Medulla oblongata (tissue), 1 donor: ENCODE measurements at regions not wholly inside any gene's neighbourhood (a gene's known extent, or its start where the extent isn't known, plus 50 kb on each side); places are given as distances from the start of the nearest gene placed in this dataset.
"Not testable (repeated sequence)": the region's sequence is repeated elsewhere in the genome, so short reads cannot be mapped to it uniquely, and the experiment has no call there.

Source experiments
- DNase-seq: peaks from one replicate; pipeline ENCODE4 v3.0.0-alpha.2; 2015; ENCODE audit errors: extremely low spot score

- no peak for DNase-seq
These were observed 585.3 kb upstream of the ARID1B start for GRCh38 chr6:156191895-156192294.

DNA sequence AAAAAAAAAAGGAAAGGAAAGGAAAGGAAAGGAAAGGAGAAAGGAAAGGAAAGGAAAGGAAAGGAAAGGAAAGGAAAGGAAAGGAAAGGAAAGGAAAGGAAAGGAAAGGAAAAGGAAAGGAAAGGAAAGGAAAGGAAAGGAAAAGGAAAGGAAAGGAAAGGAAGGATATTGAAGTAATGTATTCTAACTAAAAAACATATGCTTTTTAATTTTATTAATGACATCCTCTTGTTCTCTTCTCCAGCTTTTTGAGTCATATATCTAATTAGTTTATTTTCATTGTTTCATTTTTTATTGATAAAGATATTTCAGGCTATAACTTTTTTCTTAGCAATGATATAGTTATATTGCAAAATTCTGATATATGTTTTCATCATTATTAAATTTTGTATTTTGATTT is 585.8 kb upstream of the ARID1B start:
- DNase-seq: not testable (repeated sequence)

DNA sequence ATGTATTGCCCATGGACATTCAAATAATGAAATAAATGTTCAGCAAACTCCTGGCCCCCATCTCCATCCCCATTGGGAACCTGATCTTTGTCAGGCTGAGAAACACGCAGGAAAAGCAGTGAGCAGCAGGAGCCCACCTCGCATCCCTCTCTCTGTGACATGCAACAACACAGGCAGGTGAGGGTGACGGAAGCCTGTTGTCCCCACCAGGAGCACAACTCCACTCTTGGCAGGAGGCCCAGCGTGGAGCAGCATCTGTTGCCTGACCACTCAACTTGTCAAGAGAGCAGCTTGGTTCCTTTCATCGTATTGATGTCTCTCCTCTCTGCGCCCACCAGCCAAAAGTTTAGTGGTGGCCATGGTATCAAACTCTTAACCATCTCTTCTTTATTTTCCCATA is 586.9 kb upstream of the ARID1B start:
- DNase-seq: no peak

- DNase-seq: no peak
These were observed 587.5 kb upstream of the ARID1B start for GRCh38 chr6:156189714-156190113.

- no peak for DNase-seq
These were observed 588.0 kb upstream of the ARID1B start for GRCh38 chr6:156189195-156189594.

GRCh38 chr6:156185113-156185512 is 592.1 kb upstream of the ARID1B start:
- DNase-seq: no peak

DNA sequence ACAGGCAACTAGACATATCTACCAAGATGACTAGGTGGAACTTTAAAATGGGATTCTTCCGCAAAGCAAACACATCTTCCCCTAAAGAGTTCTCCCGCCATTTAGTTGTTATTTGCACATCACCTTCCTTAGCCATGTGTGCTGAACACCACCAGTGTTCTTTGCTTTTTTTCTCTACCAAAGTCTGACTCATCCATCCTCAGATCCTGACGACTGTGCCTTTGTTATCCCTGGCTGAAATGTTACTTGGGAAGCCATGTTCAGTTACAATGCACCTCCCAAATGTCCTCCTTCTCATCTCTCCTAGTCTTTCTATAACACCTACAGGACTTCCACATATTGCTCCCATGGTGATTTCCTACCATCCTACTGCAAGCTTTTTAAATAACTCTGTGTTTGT is 593.5 kb upstream of the ARID1B start:
- DNase-seq: no peak

GRCh38 chr6:156182356-156182755 is 594.8 kb upstream of the ARID1B start:
- DNase-seq: no peak

GRCh38 chr6:156181506-156181905 is 595.7 kb upstream of the ARID1B start:
- DNase-seq: no peak

DNA sequence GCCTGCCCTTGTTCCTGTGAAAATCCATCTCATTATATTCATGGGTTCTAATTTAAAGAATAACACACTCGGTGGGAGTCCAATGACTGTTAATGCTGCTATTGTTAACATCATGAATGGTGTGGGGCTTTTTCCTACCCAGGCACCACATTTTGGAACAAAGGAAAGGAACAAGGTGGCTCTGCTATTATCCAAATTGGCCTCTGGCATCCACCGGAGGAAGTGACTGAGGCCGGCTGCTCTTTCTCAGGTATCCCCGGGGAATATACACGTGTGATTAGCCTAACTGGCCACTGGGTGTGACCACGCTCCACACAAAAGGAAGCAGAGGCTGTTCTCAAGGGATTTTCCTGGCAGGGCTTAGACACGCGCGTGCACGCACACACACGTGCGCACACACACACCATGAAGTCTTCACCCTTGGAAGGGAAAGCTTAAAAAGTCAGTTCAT is 601.2 kb upstream of the ARID1B start:
- no peak for DNase-seq

DNA sequence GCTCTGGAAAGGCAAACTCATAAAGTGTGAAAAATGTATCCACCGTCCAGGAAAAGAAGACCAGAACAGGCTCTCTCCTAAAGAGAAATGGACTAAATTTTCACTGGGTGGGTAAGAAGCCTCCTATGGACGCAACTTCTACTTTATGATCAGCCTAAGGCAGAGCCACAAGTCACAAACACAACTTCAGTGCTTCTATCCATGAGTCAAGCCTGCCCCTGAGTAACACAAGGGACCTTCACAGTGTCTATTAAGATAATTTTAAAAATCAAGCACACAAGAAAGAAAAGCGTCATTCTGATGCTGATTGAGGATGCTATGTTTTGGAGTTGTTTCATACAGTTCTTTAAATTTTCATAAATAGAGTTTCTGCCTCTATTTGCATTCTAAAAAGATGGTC is 601.7 kb upstream of the ARID1B start:
- no peak for DNase-seq

DNA sequence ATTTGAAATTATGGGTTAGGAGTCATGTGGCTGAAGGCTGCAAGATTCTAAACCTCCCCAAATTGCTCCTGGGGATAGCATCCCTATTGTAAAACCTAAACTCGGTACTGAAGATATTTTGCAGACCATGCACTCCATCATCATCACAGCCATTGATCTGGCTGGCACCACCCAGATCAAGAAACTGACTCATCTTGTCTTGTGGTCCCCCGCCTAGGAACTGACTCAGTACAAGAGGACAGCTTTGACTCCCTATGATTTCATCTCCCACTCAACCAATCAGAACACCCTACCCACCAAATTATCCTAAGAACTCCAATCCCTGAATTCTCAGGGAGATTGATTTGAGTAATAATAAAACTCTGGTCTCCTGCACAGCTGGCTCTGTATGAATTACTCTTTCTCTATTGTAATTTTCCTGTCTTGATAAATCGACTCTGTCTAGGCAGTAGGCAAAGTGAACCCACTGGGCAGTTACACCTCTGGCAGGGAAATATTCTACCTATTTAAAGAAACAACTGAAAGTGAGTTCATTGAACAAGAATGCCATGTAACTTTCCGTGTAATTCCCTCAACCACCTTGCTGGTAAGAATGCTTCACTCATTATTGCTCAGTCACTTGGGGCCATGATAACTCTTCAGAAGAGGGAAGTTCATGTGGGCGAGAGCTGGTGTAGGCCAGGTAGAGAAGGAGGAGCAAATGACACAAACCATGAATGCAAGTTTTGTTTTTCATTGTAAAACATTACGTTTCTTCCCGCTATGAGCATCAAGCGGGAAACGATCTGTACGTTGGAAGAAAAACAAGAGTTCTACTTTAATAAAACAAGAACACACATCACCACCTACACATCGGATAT is 602.9 kb upstream of the ARID1B start:
- DNase-seq: no peak

DNA sequence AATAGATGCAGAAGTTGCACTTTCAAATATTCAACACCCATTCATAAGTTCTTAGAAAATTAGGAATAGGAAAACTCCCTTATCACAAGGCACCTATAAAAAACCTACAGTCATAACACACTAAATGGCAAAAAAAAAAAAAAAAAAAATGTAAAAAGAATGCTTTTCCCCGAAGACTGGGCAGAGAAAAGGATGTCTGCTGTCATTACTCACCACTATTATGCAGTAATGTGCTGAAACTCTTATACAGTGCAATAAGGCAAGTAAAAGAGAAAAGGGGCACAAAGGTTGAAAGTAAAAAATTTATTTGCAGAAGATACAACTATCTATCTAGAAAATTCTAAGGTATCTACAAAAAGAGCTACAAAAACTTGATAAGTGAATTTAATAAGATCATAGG is 607.8 kb upstream of the ARID1B start:
- DNase-seq: no peak

DNA sequence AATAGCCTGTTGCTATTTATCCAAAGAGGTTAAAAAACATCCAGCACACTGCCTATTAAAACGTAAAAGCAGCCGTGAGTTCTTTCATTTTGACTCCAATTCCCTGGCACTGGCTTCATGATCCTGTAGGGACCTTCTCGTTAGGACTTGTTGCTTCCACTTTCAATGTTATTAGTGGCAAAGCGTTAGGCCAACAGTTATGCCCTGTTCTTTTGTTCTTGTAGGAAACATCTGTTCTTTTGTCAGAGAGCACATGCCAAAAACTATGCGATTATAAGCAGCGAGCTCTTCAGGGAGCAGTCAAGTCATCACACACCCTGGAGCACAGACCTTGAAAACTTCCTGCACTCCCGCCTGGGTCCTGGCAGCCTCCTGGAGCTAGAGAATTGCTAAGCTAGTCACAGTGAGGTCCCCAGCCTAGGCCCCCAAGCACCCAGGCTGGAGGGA is 609.5 kb upstream of the ARID1B start:
- no peak for DNase-seq

- no peak for DNase-seq
These were observed 610.1 kb upstream of the ARID1B start for GRCh38 chr6:156167016-156167624.

GRCh38 chr6:156166093-156166492 is 611.1 kb upstream of the ARID1B start:
- no peak for DNase-seq

DNA sequence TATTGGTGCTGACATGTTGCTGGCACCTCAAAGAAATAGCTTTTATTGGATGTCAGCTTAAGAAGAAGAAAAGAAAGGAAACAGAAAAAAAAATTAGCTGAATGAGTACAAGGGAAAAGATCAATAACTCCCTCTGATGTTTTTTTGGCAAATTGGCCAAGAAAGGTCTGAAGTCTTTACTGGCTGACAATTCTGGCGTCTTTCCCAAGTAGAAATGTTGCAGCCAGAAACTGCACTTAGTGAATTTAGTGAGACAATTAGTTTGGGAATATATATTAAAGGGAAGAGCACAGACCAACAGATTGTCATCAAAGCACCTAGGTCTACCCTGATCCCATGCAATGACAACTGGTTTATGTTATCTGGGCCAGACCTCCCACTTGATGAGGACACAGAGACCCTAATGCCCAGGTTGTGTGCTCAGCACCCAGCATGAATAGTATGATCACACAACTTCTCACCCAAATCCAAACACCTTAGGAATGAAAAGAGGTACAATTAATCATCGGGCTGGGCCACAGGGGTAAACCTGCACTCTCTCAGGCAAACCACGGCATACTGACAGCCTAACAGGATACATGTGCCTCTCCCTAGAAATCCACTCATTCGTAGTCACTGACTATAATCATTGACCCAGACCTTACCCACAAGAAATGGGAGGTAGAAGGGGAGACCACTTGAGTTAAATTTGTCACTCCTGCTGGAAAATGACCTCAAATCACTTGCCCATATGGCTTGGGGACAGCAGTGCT is 612.3 kb upstream of the ARID1B start:
- no peak for DNase-seq

DNA sequence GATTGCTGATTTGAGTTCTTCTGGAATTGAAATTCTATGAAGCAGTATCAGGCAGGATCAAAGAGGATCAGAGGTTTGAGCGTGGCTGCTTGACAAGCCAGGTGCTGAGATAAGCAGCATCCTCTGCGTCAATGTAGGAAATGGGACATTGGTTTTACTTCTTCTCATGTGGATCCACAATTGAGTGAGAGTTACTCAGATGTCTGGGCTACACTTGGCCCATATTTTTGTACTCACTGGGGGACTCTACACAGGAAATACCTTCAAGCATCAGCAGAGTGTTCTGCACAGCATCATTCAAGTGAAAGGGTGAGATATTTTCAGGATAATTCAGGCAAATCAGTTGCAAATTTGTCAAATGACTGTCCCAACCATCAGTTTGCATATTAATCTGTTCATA is 613.9 kb upstream of the ARID1B start:
- DNase-seq: no peak

GRCh38 chr6:156161471-156161870 is 615.7 kb upstream of the ARID1B start:
- no peak for DNase-seq

DNA sequence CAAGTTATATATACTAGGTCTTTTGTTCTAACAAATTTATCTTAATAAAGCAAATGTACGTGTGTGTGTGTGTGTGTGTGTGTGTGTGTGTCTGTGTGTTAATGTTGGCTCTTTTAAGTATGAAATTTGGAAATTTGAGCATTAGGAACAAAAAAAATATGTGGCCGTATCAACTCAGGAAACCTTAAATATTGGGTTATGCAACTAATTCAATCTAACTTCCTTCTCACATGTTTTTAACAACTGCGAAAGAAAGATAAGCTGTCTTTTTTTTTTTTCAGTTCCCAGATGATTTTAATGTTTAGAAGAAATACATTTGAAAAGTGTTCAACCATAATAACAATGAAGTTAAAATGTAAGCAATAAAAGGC is 616.4 kb upstream of the ARID1B start:
- DNase-seq: no peak

DNA sequence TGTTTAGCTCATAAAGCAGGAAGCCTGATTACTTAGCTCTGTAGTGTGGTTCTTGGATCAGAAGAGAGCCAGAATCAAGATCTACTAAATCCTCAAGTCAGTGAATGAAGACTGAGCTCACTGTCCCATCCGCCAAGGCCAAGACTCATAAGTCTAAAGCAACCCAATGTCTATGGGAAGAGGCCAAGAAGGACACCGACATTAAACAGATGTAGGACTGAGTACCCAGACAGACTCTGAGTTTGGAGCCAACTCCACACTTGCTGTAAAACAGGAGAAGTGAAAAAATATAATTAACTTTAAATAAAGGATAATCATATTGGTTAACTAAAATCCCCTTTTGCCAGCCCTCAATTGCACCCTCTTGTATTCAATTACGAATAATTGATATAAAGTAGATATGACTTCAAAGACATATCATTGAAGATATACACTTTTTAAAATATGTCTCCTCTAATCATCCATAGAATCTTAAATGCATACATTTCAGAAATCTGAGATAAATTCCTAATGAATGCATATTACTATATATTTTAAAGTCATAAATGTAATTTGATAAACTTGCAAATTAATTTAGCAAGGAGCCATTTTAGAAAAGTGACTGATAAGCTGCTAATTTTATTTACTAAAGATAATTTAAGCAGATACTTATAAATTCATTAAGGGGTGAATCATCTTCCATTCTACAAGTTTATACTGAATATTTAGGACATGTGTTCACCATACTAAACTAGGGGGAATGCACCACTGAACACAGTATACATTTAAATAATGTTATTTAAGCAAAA is 617.0 kb upstream of the ARID1B start:
- no peak for DNase-seq

DNA sequence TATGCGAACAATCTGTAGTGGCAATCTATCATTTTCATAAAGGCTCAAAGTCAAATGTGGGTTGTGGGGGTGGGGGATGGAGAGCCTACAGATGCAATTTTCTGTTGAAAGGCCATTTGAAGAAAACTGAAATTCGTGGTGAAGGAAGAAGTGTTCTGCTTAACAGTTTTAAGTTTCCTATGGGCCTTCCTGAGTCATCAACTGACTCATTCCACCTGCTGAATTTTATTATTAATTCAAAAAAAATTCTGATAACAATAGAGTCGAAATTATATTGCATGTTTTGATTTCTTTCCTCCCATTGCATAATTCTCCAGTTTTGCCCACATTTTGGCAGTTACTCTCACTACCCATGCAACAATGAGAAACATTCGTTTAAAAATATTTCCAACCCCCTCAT is 622.3 kb upstream of the ARID1B start:
- DNase-seq: no peak
